Vagina (tissue), 2 donors: ENCODE measurements at regions not wholly inside any gene's neighbourhood (a gene's known extent, or its start where the extent isn't known, plus 50 kb on each side); places are given as distances from the start of the nearest gene placed in this dataset.

ENCODE experiments used
- CTCF ChIP-seq, 3 experiments: fragments of 450-650 bp in 2 of 3; fragments of 200-600 bp in 1 of 3; sonication (generic) in 1 of 3; IDR thresholded peaks; one replicate each; pipeline ENCODE4 v1.5.1; 2017 to 2019; ENCODE audit warnings: antibody characterized with exemption in 3 of 3, mild to moderate bottlenecking in 2 of 3, moderate library complexity in 2 of 3
- POLR2A ChIP-seq, 2 donors: fragments of 450-650 bp; IDR thresholded peaks; one replicate each; pipeline ENCODE4 v1.6.1; 2017; ENCODE audit warnings: antibody characterized with exemption in 2 of 2, mild to moderate bottlenecking in 2 of 2, moderate library complexity in 2 of 2
- POLR2AphosphoS5 ChIP-seq, 2 donors: sonication (generic); formaldehyde crosslinking; IDR thresholded peaks; one replicate each; pipeline ENCODE4 v1.9.0; 2017; ENCODE audit warnings: antibody characterized with exemption in 2 of 2, mild to moderate bottlenecking in 2 of 2, low read depth in 1 of 2; ENCODE audit not compliant: insufficient read depth in 1 of 2

DNA sequence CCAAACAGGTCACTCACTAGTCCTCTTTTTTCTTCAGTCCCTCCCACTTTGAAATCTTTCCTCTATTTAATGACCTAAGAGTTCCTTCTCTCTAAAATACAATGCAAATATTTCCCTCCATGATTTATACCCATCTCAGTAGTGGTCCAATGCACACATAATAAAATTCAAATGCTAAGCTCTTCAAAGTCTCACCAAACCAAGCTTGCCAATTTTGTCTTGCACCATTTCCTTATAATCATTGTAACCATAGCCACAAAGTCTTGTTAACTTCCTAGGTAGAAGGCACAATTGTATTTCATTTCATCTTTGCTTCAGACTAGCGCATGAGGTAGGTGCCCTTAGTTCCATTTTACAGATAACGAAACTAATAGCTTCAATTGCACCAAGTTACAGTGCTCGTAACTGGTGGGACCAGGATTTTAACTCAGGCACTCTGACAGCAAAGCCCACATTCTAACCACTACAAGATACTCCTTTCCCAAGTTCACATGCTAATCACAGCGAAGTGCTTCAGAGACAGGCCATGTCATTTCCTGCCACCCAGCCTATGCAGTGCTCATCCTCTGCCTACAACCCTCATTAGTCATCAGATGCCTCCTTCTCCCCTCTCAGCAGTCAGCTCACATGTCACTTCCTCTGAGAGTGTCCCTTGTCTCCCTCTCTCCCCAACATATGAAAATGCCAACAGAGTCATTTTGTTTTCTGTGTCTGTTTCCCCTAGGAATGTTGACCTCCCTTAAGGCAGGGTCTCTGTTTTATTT is 66.9 kb upstream of the PPARGC1A start:
- no peak for TF ChIP-seq CTCF (IDR thresholded peaks at IDR 0.05)
- no peak for TF ChIP-seq POLR2A (IDR thresholded peaks at IDR 0.05)
- TF ChIP-seq POLR2AphosphoS5 (IDR thresholded peaks at IDR 0.05; ENCODE audit: insufficient read depth in 1 of 2, low read depth in 1 of 2), result no peak
